GM21529 (cell line): ENCODE measurements at regions not wholly inside any gene's neighbourhood (a gene's known extent, or its start where the extent isn't known, plus 50 kb on each side); places are given as distances from the start of the nearest gene placed in this dataset.
A peak's percentile ranks its signal among the peaks of the same experiment; 100 is the strongest.

Experiments used
- ATAC-seq: cut with Tn5 transposase; IDR thresholded peaks from one replicate; pipeline ENCODE4 v1.9.1; 2021; ENCODE audit not compliant: unreplicated experiment

GRCh38 chr10:94183666-94184264 lies 179.0 kb downstream of the NOC3L start:
- peak; percentile 53 for ATAC-seq

- ATAC-seq: no peak
These were observed 176.0 kb downstream of the NOC3L start for GRCh38 chr10:94186722-94187121.

GRCh38 chr10:94192333-94192732 lies 170.4 kb downstream of the NOC3L start:
- no peak for ATAC-seq

- ATAC-seq: no peak
These were observed 169.8 kb downstream of the NOC3L start for GRCh38 chr10:94192974-94193373.

- ATAC-seq: no peak
These were observed 169.2 kb downstream of the NOC3L start for GRCh38 chr10:94193466-94193924.

- no peak for ATAC-seq
These were observed 168.5 kb downstream of the NOC3L start for GRCh38 chr10:94194256-94194655.

- ATAC-seq: no peak
These were observed 165.5 kb downstream of the NOC3L start for GRCh38 chr10:94197241-94197640.

GRCh38 chr10:94198324-94198723 lies 164.4 kb downstream of the NOC3L start:
- no peak for ATAC-seq

- no peak for ATAC-seq
These were observed 163.2 kb downstream of the NOC3L start for GRCh38 chr10:94199565-94199964.

GRCh38 chr10:94200146-94200837 lies 162.4 kb downstream of the NOC3L start:
- ATAC-seq: no peak

GRCh38 chr10:94205396-94205831 lies 157.3 kb downstream of the NOC3L start:
- no peak for ATAC-seq

GRCh38 chr10:94206176-94206575 lies 156.6 kb downstream of the NOC3L start:
- ATAC-seq: no peak

GRCh38 chr10:94208315-94208714 lies 154.4 kb downstream of the NOC3L start:
- ATAC-seq: no peak

- ATAC-seq: no peak
These were observed 152.1 kb downstream of the NOC3L start for GRCh38 chr10:94210440-94211168.

- no peak for ATAC-seq
These were observed 151.6 kb downstream of the NOC3L start for GRCh38 chr10:94211169-94211510.

- ATAC-seq: no peak
These were observed 149.7 kb downstream of the NOC3L start for GRCh38 chr10:94213001-94213530.

GRCh38 chr10:94213980-94214379 lies 148.8 kb downstream of the NOC3L start:
- no peak for ATAC-seq

- no peak for ATAC-seq
These were observed 148.3 kb downstream of the NOC3L start for GRCh38 chr10:94214481-94214893.

- no peak for ATAC-seq
These were observed 146.5 kb downstream of the NOC3L start for GRCh38 chr10:94216201-94216600.

GRCh38 chr10:94217411-94217810 lies 145.3 kb downstream of the NOC3L start:
- ATAC-seq: no peak

- no peak for ATAC-seq
These were observed 144.1 kb downstream of the NOC3L start for GRCh38 chr10:94218493-94219183.
